Activated CD4-positive, alpha-beta T cell treated with anti-CD3 and anti-CD28 coated beads for 48 hours (primary cell): ENCODE measurements at regions not wholly inside any gene's neighbourhood (a gene's known extent, or its start where the extent isn't known, plus 50 kb on each side); places are given as distances from the start of the nearest gene placed in this dataset.

ENCODE experiments used
- DNase-seq: peaks from one replicate; pipeline ENCODE4 v3.0.0-alpha.2; 2020

- no peak for DNase-seq
Measured at GRCh38 chr2:56104962-56105361, 78.8 kb upstream of the CCDC85A start.

DNA sequence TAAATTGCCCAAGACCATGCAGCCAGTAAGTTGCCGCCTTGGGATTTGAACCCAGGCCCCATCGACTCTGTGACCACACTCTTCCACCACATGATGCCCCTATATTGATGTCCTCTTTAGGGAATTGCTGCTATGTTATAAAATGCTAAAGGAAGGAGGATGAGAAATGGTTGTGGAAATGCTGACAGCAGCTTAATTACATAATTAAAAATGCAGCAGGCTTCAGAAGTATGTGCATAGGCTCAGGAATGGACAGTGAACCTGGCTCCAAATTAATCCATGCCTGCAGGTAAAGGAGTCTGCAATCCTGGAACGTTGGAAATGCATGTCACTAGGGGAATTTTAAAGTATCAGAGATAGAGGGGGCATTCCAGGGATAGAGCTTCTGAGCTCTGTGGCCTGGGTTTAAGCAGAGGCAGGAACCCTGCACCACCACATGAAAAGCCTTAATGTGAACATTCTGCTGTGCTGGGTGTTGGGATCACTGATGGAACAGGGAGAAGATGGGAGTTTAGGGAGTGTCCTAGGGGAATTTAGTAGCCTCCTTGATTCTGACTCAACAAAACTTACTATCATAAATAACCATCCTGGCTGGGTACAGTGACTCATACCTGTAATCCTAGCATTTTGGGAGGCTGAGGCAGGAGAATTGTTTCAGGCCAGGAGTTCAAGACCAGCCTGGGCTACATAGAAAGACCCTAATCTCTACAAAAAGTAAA is 76.1 kb upstream of the CCDC85A start:
- DNase-seq = no peak

- DNase-seq = no peak
Measured at GRCh38 chr2:56108806-56109205, 75.0 kb upstream of the CCDC85A start.

- no peak for DNase-seq
Measured at GRCh38 chr2:56109994-56110393, 73.8 kb upstream of the CCDC85A start.

DNA sequence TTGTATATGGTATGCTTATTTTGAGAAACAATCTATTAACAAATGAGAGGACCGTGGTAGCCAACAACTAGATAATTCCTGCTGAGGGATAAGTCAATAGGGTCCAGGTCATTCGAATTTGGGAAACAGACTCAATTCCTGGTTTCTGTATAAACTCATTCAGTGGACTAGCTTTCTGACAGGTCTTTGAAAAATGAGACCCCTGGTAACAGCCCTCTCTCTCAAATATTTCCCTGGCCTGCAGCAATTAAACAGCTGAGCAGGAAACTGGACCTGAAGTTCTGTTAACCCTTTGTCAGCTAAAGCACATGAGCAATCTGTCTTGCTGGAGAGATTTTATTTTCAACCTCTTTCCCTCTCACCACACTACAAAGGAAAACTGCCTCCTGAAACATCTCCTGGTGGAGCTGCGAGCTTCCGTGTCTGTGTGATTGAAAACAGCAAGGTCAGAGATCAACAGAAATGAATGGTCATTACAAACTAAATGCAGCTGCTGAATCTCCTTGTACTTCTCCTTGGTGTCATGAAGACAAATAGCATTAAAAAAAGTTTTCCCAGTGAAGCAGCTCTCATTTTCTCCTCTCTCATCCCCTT is 70.3 kb upstream of the CCDC85A start:
- DNase-seq = no peak

DNA sequence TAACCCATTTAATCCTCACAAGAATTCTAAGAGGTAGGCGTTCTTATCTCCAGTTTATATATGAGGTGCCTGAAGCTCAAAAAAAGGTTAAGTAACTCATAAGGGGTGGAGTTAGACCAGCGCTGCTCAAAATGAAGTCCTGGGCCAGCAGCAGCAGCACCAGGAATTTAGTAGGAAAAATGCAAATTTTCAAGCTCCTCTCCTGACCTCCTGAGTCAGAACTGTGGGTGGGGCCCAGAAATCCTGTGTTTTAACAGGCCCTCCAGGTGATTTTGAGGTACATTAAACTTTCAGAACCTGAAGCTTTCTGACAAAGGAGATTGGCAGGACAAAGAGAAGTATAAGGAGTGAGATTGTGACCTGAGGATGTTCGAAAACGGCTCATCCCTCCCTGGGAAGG is 66.0 kb upstream of the CCDC85A start:
- DNase-seq = no peak

DNA sequence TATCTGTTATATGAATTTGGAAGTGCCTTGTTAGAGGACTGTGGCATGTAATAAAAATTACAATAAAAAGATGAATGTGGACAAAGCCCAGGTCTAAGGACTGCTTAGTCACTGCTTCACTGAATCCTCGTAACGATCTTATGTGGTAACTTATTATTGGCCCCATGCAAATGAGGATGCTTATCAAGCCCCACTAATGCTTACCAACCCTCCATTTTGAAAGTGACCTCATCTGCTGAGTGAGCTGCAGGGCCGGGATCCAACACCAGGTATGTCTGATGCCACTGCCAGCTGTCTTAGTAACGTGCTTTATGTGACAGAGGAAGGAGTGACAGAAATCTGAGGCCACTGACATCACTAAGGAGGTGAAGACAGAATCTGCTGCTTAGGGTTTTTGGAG is 65.3 kb upstream of the CCDC85A start:
- no peak for DNase-seq

DNA sequence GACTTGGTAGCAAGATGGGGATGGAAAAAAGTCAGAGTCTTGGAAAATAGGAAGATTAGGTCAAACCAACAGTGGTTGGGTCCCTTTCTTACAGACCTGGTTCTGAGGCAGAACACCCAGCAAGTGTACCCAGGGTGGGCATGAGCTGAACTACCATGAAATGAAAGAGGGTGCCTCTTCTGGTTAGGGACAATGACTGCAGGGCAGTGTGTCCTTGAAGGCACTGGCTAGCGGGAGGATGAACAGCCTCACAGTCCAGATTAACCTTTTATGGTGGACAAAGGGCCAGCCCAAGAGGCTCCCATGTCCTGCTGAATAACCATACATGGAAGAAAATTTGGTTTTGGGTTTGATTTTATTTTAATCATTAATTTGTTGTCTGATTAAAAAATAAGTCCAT is 61.8 kb upstream of the CCDC85A start:
- DNase-seq = no peak

- DNase-seq = no peak
Measured at GRCh38 chr2:56123538-56123937, 60.3 kb upstream of the CCDC85A start.

DNA sequence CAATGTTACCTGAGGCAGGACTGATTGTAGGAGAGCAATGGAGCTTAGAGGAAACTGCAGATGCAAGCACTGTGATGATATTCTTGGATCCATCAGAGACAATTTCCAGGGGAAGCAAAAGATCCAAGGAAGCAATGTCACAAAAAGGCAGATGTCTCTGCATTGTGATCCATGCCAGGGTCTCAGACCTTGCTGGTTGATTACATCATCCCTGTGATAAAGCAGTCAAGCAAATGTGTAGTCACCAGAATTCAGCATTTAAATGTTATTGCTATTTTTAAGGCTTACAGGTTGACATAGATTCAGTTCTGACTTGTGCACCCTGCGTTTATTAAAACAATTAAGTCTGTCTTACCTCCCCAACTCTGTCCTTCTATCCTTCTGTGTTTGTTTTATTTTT is 56.8 kb upstream of the CCDC85A start:
- DNase-seq = no peak

- DNase-seq = no peak
Measured at GRCh38 chr2:56127463-56128152, 56.2 kb upstream of the CCDC85A start.

- no peak for DNase-seq
Measured at GRCh38 chr2:56128235-56128634, 55.6 kb upstream of the CCDC85A start.

GRCh38 chr2:56130463-56131070 is 53.2 kb upstream of the CCDC85A start:
- DNase-seq = peak; percentile 3

DNA sequence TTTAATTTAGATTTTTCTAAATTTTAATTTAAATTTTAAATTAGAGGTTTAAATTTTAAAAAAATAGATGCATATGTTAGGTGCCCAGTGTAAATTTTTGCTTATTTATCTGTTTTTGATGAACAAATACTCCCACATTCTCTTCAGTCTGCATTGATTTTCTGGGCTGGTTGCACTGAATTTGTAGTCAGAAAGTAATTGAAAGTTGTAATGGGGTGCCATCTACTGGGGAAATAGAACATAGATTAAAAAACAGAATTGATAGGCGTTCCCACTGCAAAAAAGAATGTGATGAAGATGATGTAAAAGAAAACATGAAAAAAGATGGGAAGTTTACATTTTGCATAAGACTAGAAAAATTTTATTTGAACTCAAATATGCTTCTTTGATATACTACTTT is 51.7 kb upstream of the CCDC85A start:
- DNase-seq = no peak

- no peak for DNase-seq
Measured at GRCh38 chr2:56133441-56133840, 50.3 kb upstream of the CCDC85A start.

- no peak for DNase-seq
Measured at GRCh38 chr2:56133931-56134629, 49.7 kb upstream of the CCDC85A start.
